ENCODE measurements at regions not wholly inside any gene's neighbourhood (a gene's known extent, or its start where the extent isn't known, plus 50 kb on each side); places are given as distances from the start of the nearest gene placed in this dataset.

- TF ChIP-seq, protein P1, sequence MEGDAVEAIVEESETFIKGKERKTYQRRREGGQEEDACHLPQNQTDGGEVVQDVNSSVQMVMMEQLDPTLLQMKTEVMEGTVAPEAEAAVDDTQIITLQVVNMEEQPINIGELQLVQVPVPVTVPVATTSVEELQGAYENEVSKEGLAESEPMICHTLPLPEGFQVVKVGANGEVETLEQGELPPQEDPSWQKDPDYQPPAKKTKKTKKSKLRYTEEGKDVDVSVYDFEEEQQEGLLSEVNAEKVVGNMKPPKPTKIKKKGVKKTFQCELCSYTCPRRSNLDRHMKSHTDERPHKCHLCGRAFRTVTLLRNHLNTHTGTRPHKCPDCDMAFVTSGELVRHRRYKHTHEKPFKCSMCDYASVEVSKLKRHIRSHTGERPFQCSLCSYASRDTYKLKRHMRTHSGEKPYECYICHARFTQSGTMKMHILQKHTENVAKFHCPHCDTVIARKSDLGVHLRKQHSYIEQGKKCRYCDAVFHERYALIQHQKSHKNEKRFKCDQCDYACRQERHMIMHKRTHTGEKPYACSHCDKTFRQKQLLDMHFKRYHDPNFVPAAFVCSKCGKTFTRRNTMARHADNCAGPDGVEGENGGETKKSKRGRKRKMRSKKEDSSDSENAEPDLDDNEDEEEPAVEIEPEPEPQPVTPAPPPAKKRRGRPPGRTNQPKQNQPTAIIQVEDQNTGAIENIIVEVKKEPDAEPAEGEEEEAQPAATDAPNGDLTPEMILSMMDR (conservative IDR thresholded peaks at IDR 0.05): no peak
- no peak for TF ChIP-seq EZH2 (IDR thresholded peaks at IDR 0.05; ENCODE audit: low read depth)
Measured at GRCh38 chr9:80522465-80522864, 950.7 kb downstream of the TLE4 start.
